ENCODE measurements at regions not wholly inside any gene's neighbourhood (a gene's known extent, or its start where the extent isn't known, plus 50 kb on each side); places are given as distances from the start of the nearest gene placed in this dataset.

DNA sequence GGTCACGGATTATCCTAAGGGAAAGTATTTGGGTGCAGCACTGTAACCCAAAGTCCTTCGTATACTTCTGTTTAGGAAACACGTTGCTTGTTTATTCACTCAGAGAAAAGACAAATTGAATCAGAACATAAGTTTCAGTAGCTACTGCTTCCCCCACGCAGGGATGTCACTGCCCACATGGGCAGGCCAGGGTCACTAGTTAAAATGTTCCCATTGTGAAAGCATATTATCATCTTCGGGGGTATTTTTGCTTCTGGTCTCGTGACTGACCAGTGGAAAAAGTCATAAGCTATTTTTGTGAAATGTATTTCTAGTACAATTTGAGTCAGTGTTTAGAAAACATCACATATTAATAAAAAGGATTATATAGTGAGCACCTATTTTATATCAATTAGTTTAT is 377.8 kb downstream of the PCDH7 start:
- Histone ChIP-seq H3K9me2 (ENCODE audit: insufficient read depth) (no peaks in the 10 kb centered on the region), H3K9me3 (ENCODE audit: control insufficient read depth in 1 of 2, insufficient read depth in 1 of 2, low read depth in 1 of 2, low read length in 2 of 2) (no peaks in the 10 kb centered on the region), H3K4me2 (ENCODE audit: low read length) (no peak overlapping the region), H3K9ac (ENCODE audit: low read length) (no peak overlapping the region), H2AFZ (ENCODE audit: low read depth, low read length, poor library complexity, severe bottlenecking) (no peak overlapping the region), H4K20me1 (ENCODE audit: insufficient read depth) (no peaks in the 10 kb centered on the region), H3K27ac (ENCODE audit: low read depth, low read length) (peak overlapping the region; percentile 90; the same call in 1 of the 2 replicates), H3K27me3 (ENCODE audit: insufficient read depth, low read length) (no peaks in the 10 kb centered on the region), H3K79me2 (ENCODE audit: insufficient read depth, low read length) (peaks cover 73% of the 10 kb centered on the region), H3K4me1 (ENCODE audit: control insufficient read depth in 1 of 2, insufficient read depth in 2 of 2, low read length in 2 of 2) (peaks cover 75 to 90% of the 10 kb centered on the region in 2 experiments), H3K36me3 (ENCODE audit: control insufficient read depth in 1 of 2, insufficient read depth in 2 of 2, low read length in 2 of 2) (peaks cover 0 to 6% of the 10 kb centered on the region in 2 experiments; a peak in 1 of 4 replicates), H3K4me3 (replicated peaks in 1 of 2; ENCODE audit: low read depth in 1 of 2, low read length in 2 of 2) (no peak overlapping the region)
- no TSS peak for BruUV-seq (replicated peaks)
- ChIA-PET RAD21 (ENCODE audit: low non-redundant PET in 1 of 2, low total read pairs in 2 of 2, uncharacterized antibody in 2 of 2, unreplicated experiment in 2 of 2) (no interaction called here), POLR2A (no interaction called here), CTCF (no interaction called here)
- no peak for DNase-seq (ENCODE audit: low read depth, low spot score)
- intact Hi-C loops (cut with micrococcal nuclease), result no loop called here
- ATAC-seq, result no peak
- TF ChIP-seq, protein P1, sequence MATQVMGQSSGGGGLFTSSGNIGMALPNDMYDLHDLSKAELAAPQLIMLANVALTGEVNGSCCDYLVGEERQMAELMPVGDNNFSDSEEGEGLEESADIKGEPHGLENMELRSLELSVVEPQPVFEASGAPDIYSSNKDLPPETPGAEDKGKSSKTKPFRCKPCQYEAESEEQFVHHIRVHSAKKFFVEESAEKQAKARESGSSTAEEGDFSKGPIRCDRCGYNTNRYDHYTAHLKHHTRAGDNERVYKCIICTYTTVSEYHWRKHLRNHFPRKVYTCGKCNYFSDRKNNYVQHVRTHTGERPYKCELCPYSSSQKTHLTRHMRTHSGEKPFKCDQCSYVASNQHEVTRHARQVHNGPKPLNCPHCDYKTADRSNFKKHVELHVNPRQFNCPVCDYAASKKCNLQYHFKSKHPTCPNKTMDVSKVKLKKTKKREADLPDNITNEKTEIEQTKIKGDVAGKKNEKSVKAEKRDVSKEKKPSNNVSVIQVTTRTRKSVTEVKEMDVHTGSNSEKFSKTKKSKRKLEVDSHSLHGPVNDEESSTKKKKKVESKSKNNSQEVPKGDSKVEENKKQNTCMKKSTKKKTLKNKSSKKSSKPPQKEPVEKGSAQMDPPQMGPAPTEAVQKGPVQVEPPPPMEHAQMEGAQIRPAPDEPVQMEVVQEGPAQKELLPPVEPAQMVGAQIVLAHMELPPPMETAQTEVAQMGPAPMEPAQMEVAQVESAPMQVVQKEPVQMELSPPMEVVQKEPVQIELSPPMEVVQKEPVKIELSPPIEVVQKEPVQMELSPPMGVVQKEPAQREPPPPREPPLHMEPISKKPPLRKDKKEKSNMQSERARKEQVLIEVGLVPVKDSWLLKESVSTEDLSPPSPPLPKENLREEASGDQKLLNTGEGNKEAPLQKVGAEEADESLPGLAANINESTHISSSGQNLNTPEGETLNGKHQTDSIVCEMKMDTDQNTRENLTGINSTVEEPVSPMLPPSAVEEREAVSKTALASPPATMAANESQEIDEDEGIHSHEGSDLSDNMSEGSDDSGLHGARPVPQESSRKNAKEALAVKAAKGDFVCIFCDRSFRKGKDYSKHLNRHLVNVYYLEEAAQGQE (IDR thresholded peaks at IDR 0.05; ENCODE audit: low read depth), result no peak
- TF ChIP-seq FOSL1 (IDR thresholded peaks at IDR 0.05; ENCODE audit: low read depth), result no peak
- TF ChIP-seq, protein P2, sequence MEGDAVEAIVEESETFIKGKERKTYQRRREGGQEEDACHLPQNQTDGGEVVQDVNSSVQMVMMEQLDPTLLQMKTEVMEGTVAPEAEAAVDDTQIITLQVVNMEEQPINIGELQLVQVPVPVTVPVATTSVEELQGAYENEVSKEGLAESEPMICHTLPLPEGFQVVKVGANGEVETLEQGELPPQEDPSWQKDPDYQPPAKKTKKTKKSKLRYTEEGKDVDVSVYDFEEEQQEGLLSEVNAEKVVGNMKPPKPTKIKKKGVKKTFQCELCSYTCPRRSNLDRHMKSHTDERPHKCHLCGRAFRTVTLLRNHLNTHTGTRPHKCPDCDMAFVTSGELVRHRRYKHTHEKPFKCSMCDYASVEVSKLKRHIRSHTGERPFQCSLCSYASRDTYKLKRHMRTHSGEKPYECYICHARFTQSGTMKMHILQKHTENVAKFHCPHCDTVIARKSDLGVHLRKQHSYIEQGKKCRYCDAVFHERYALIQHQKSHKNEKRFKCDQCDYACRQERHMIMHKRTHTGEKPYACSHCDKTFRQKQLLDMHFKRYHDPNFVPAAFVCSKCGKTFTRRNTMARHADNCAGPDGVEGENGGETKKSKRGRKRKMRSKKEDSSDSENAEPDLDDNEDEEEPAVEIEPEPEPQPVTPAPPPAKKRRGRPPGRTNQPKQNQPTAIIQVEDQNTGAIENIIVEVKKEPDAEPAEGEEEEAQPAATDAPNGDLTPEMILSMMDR (IDR thresholded peaks at IDR 0.05 in 2 of 3, conservative IDR thresholded peaks at IDR 0.05 in 1 of 3; ENCODE audit: borderline replicate concordance in 1 of 3, insufficient read depth in 1 of 3, low read depth in 2 of 3, low read length in 2 of 3), result no peak
- no peak for TF ChIP-seq EZH2phosphoT487 (IDR thresholded peaks at IDR 0.05; ENCODE audit: borderline replicate concordance)
- no peak for TF ChIP-seq RAD21 (IDR thresholded peaks at IDR 0.05; ENCODE audit: low read depth)
- TF ChIP-seq, protein P3, sequence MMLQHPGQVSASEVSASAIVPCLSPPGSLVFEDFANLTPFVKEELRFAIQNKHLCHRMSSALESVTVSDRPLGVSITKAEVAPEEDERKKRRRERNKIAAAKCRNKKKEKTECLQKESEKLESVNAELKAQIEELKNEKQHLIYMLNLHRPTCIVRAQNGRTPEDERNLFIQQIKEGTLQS (IDR thresholded peaks at IDR 0.05), result no peak
- TF ChIP-seq, protein P4, sequence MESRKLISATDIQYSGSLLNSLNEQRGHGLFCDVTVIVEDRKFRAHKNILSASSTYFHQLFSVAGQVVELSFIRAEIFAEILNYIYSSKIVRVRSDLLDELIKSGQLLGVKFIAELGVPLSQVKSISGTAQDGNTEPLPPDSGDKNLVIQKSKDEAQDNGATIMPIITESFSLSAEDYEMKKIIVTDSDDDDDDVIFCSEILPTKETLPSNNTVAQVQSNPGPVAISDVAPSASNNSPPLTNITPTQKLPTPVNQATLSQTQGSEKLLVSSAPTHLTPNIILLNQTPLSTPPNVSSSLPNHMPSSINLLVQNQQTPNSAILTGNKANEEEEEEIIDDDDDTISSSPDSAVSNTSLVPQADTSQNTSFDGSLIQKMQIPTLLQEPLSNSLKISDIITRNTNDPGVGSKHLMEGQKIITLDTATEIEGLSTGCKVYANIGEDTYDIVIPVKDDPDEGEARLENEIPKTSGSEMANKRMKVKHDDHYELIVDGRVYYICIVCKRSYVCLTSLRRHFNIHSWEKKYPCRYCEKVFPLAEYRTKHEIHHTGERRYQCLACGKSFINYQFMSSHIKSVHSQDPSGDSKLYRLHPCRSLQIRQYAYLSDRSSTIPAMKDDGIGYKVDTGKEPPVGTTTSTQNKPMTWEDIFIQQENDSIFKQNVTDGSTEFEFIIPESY (IDR thresholded peaks at IDR 0.05; ENCODE audit: extremely low read depth, insufficient replicate concordance, low read length), result no peak
- TF ChIP-seq YY1 (IDR thresholded peaks at IDR 0.05; ENCODE audit: extremely low read depth, insufficient replicate concordance, low read depth, low read length), result no peak
- TF ChIP-seq CBX3 (IDR thresholded peaks at IDR 0.05; ENCODE audit: low read depth), result no peak
- TF ChIP-seq POLR2A (IDR thresholded peaks at IDR 0.05; ENCODE audit: borderline replicate concordance, extremely low read depth, insufficient read depth, insufficient read length), result no peak
- TF ChIP-seq, protein P5, sequence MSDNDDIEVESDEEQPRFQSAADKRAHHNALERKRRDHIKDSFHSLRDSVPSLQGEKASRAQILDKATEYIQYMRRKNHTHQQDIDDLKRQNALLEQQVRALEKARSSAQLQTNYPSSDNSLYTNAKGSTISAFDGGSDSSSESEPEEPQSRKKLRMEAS (IDR thresholded peaks at IDR 0.05), result no peak
- no peak for TF ChIP-seq ZFX (IDR thresholded peaks at IDR 0.05)
- no peak for TF ChIP-seq JUND (IDR thresholded peaks at IDR 0.05)
- no peak for TF ChIP-seq ELF1 (IDR thresholded peaks at IDR 0.05; ENCODE audit: borderline replicate concordance, low read depth)
- no peak for TF ChIP-seq CEBPB (IDR thresholded peaks at IDR 0.05; ENCODE audit: low read depth)
- TF ChIP-seq TCF7L2 (IDR thresholded peaks at IDR 0.05; ENCODE audit: borderline replicate concordance, extremely low read depth, insufficient read depth, insufficient read length), result no peak
- TF ChIP-seq SP1 (IDR thresholded peaks at IDR 0.05; ENCODE audit: low read depth), result no peak
- no peak for TF ChIP-seq SIN3A (IDR thresholded peaks at IDR 0.05; ENCODE audit: low read depth)

Data from HCT116 (cell line).